ENCODE measurements at regions not wholly inside any gene's neighbourhood (a gene's known extent, or its start where the extent isn't known, plus 50 kb on each side); places are given as distances from the start of the nearest gene placed in this dataset.

- Histone ChIP-seq H4K20me1 (ENCODE audit: insufficient read depth, poor library complexity, severe bottlenecking) (no peaks in the 10 kb centered on the region), H3K4me2 (no peak overlapping the region), H3K27me3 (no peaks in the 10 kb centered on the region), H3K9me2 (replicated peaks; ENCODE audit: insufficient read depth) (no peaks in the 10 kb centered on the region), H3K36me3 (replicated peaks; ENCODE audit: insufficient read depth, low read depth) (no peaks in the 10 kb centered on the region), H3K27ac (no peak overlapping the region), H3K4me3 (no peak overlapping the region), H3K9me3 (ENCODE audit: low read depth) (no peaks in the 10 kb centered on the region), H3K4me1 (ENCODE audit: insufficient read depth) (peaks cover 19% of the 10 kb centered on the region), H2AFZ (no peak overlapping the region), H3K79me2 (no peaks in the 10 kb centered on the region)
- no peak for DNase-seq (ENCODE audit: low spot score)
- WGBS (ENCODE audit: low lambda C conversion rate, missing lambda C conversion rate), result 96% methylated on average over 4 of the region's 4 CpGs
- TF ChIP-seq CTCF (IDR thresholded peaks at IDR 0.05; ENCODE audit: poor library complexity), result no peak
- no peak for TF ChIP-seq EZH2 (IDR thresholded peaks at IDR 0.05; ENCODE audit: borderline replicate concordance)
Observed at GRCh38 chr4:128551280-128551679, 258.2 kb upstream of the JADE1 start.

- 98% methylated on average over 5 of the region's 5 CpGs for WGBS (ENCODE audit: low lambda C conversion rate, missing lambda C conversion rate)
- TF ChIP-seq EZH2phosphoT487 (IDR thresholded peaks at IDR 0.05; ENCODE audit: low read depth, severe bottlenecking, unreplicated experiment), result no peak
- no peak for TF ChIP-seq EZH2 (IDR thresholded peaks at IDR 0.05; ENCODE audit: borderline replicate concordance)
- H3K36me3 ChIP-seq (replicated peaks; ENCODE audit: insufficient read depth, low read depth), result no peaks in the 10 kb centered on the region
- H4K20me1 ChIP-seq (ENCODE audit: insufficient read depth, poor library complexity, severe bottlenecking), result no peaks in the 10 kb centered on the region
- no peaks in the 10 kb centered on the region for H3K9me3 ChIP-seq (ENCODE audit: low read depth)
- H3K4me3 ChIP-seq, result no peak overlapping the region
- no peak overlapping the region for H3K27ac ChIP-seq
- no peak overlapping the region for H3K4me2 ChIP-seq
- H3K27me3 ChIP-seq, result no peaks in the 10 kb centered on the region
- peaks cover 19% of the 10 kb centered on the region for H3K4me1 ChIP-seq (ENCODE audit: insufficient read depth)
- H3K79me2 ChIP-seq, result no peaks in the 10 kb centered on the region
- no peak overlapping the region for H2AFZ ChIP-seq
- no peak for DNase-seq (ENCODE audit: low spot score)
- H3K9me2 ChIP-seq (replicated peaks; ENCODE audit: insufficient read depth), result no peaks in the 10 kb centered on the region
Observed at GRCh38 chr4:128550060-128550459, 259.4 kb upstream of the JADE1 start.

GRCh38 chr4:128549636-128550035 lies 259.9 kb upstream of the JADE1 start:
- 100% methylated on average over 1 of the region's 1 CpG for WGBS (ENCODE audit: low lambda C conversion rate, missing lambda C conversion rate)
- Histone ChIP-seq H3K27ac (no peak overlapping the region), H3K27me3 (no peaks in the 10 kb centered on the region), H3K4me2 (no peak overlapping the region), H3K36me3 (replicated peaks; ENCODE audit: insufficient read depth, low read depth) (no peaks in the 10 kb centered on the region), H3K9me2 (replicated peaks; ENCODE audit: insufficient read depth) (no peaks in the 10 kb centered on the region), H3K4me3 (no peak overlapping the region), H3K9me3 (ENCODE audit: low read depth) (no peaks in the 10 kb centered on the region), H3K79me2 (no peaks in the 10 kb centered on the region), H4K20me1 (ENCODE audit: insufficient read depth, poor library complexity, severe bottlenecking) (no peaks in the 10 kb centered on the region), H2AFZ (no peak overlapping the region), H3K4me1 (ENCODE audit: insufficient read depth) (peaks cover 17% of the 10 kb centered on the region)
- TF ChIP-seq EZH2 (IDR thresholded peaks at IDR 0.05; ENCODE audit: borderline replicate concordance) (no peak), EZH2phosphoT487 (IDR thresholded peaks at IDR 0.05; ENCODE audit: low read depth, severe bottlenecking, unreplicated experiment) (no peak), CTCF (IDR thresholded peaks at IDR 0.05; ENCODE audit: poor library complexity) (no peak)
- DNase-seq (ENCODE audit: low spot score), result no peak

- H3K27me3 ChIP-seq, result no peaks in the 10 kb centered on the region
- DNase-seq (ENCODE audit: low spot score), result no peak
- H3K9me2 ChIP-seq (replicated peaks; ENCODE audit: insufficient read depth), result no peaks in the 10 kb centered on the region
- TF ChIP-seq EZH2 (IDR thresholded peaks at IDR 0.05; ENCODE audit: borderline replicate concordance), result no peak
- no peak for TF ChIP-seq EZH2phosphoT487 (IDR thresholded peaks at IDR 0.05; ENCODE audit: low read depth, severe bottlenecking, unreplicated experiment)
- no peak for TF ChIP-seq CTCF (IDR thresholded peaks at IDR 0.05; ENCODE audit: poor library complexity)
- H3K4me3 ChIP-seq, result no peak overlapping the region
- 87% methylated on average over 1 of the region's 1 CpG for WGBS (ENCODE audit: low lambda C conversion rate, missing lambda C conversion rate)
- peaks cover 6% of the 10 kb centered on the region for H3K4me1 ChIP-seq (ENCODE audit: insufficient read depth)
- H2AFZ ChIP-seq, result no peak overlapping the region
- H3K9me3 ChIP-seq (ENCODE audit: low read depth), result no peaks in the 10 kb centered on the region
- H4K20me1 ChIP-seq (ENCODE audit: insufficient read depth, poor library complexity, severe bottlenecking), result no peaks in the 10 kb centered on the region
- H3K79me2 ChIP-seq, result no peaks in the 10 kb centered on the region
- H3K4me2 ChIP-seq, result no peak overlapping the region
- no peaks in the 10 kb centered on the region for H3K36me3 ChIP-seq (replicated peaks; ENCODE audit: insufficient read depth, low read depth)
- no peak overlapping the region for H3K27ac ChIP-seq
Observed at GRCh38 chr4:128548381-128548780, 260.8 kb upstream of the PGRMC2 start.

Measured in hepatocyte (in vitro differentiated cells).